ENCODE measurements at regions not wholly inside any gene's neighbourhood (a gene's known extent, or its start where the extent isn't known, plus 50 kb on each side); places are given as distances from the start of the nearest gene placed in this dataset.
"Not testable (repeated sequence)": the region's sequence is repeated elsewhere in the genome, so short reads cannot be mapped to it uniquely, and the experiment has no call there.

GRCh38 chr7:89624155-89624554, 530.1 kb upstream of the STEAP1 start:
- TF ChIP-seq RERE (CRISPR knock-in tag; IDR thresholded peaks at IDR 0.05; ENCODE audit: borderline replicate concordance), result not testable (repeated sequence)
- TF ChIP-seq, protein P1, sequence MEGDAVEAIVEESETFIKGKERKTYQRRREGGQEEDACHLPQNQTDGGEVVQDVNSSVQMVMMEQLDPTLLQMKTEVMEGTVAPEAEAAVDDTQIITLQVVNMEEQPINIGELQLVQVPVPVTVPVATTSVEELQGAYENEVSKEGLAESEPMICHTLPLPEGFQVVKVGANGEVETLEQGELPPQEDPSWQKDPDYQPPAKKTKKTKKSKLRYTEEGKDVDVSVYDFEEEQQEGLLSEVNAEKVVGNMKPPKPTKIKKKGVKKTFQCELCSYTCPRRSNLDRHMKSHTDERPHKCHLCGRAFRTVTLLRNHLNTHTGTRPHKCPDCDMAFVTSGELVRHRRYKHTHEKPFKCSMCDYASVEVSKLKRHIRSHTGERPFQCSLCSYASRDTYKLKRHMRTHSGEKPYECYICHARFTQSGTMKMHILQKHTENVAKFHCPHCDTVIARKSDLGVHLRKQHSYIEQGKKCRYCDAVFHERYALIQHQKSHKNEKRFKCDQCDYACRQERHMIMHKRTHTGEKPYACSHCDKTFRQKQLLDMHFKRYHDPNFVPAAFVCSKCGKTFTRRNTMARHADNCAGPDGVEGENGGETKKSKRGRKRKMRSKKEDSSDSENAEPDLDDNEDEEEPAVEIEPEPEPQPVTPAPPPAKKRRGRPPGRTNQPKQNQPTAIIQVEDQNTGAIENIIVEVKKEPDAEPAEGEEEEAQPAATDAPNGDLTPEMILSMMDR (IDR thresholded peaks at IDR 0.05 in 2 of 3, conservative IDR thresholded peaks at IDR 0.05 in 1 of 3; ENCODE audit: insufficient read depth in 2 of 3, low read depth in 1 of 3, low read length in 3 of 3), result not testable (repeated sequence)

Measured in K562 (cell line).